Central memory CD8-positive, alpha-beta T cell (primary cell): ENCODE measurements at regions not wholly inside any gene's neighbourhood (a gene's known extent, or its start where the extent isn't known, plus 50 kb on each side); places are given as distances from the start of the nearest gene placed in this dataset.
"Not testable (repeated sequence)": the region's sequence is repeated elsewhere in the genome, so short reads cannot be mapped to it uniquely, and the experiment has no call there.

Experiments
- ATAC-seq: fragments of 150-1000 bp; cut with Tn5 transposase; replicated peaks from 2 replicates; pipeline ENCODE4 v1.10.0; 2022; ENCODE audit warnings: mild to moderate bottlenecking, moderate FRiP score, moderate number of reproducible peaks; ENCODE audit not compliant: poor library complexity, severe bottlenecking; ENCODE audit errors: extremely low read depth
- DNase-seq, 2 donors: peaks; one replicate each; pipeline ENCODE4 v3.0.0; 2021; ENCODE audit warnings: low spot score in 2 of 2
- H3K27ac Mint-ChIP-seq: one replicate; pipeline ENCODE4 v1.8.0; 2022; ENCODE audit warnings: low read depth, mild to moderate bottlenecking, moderate library complexity, mixed read lengths
- H3K27me3 Mint-ChIP-seq: one replicate; pipeline ENCODE4 v1.8.0; 2022; ENCODE audit warnings: mixed read lengths
- H3K36me3 Mint-ChIP-seq: one replicate; pipeline ENCODE4 v1.8.0; 2022; ENCODE audit warnings: mild to moderate bottlenecking, moderate library complexity, mixed read lengths; ENCODE audit not compliant: insufficient read depth
- H3K4me1 Mint-ChIP-seq: one replicate; pipeline ENCODE4 v1.8.0; 2022; ENCODE audit warnings: mixed read lengths
- H3K4me3 Mint-ChIP-seq: one replicate; pipeline ENCODE4 v1.8.0; 2022; ENCODE audit warnings: mild to moderate bottlenecking, moderate library complexity, mixed read lengths
- H3K9me3 Mint-ChIP-seq: one replicate; pipeline ENCODE4 v1.8.0; 2022; ENCODE audit warnings: mixed read lengths

DNA sequence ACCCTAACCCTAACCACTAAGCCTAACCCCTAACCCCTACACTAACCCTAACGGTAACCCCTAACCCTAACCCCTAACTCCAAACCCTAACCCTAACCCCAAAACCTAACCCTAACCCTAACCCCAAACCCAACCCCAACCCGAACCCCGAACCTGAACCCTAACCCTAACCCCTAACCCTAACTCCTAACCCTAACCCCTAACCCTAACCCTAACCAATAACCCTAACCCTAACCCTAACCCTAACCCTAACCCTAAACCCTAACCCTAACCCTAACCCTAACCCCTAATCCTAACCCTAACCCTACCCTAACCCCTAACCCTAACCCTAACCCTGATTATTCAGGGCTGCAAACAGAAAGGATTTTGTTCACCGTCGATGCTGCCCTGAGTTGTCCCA, 144.6 kb upstream of the DUSP22 start:
- ATAC-seq, H3K27ac Mint-ChIP-seq, H3K4me3 Mint-ChIP-seq, H3K27me3 Mint-ChIP-seq, H3K36me3 Mint-ChIP-seq, H3K4me1 Mint-ChIP-seq, DNase-seq, H3K9me3 Mint-ChIP-seq: not testable (repeated sequence)

DNA sequence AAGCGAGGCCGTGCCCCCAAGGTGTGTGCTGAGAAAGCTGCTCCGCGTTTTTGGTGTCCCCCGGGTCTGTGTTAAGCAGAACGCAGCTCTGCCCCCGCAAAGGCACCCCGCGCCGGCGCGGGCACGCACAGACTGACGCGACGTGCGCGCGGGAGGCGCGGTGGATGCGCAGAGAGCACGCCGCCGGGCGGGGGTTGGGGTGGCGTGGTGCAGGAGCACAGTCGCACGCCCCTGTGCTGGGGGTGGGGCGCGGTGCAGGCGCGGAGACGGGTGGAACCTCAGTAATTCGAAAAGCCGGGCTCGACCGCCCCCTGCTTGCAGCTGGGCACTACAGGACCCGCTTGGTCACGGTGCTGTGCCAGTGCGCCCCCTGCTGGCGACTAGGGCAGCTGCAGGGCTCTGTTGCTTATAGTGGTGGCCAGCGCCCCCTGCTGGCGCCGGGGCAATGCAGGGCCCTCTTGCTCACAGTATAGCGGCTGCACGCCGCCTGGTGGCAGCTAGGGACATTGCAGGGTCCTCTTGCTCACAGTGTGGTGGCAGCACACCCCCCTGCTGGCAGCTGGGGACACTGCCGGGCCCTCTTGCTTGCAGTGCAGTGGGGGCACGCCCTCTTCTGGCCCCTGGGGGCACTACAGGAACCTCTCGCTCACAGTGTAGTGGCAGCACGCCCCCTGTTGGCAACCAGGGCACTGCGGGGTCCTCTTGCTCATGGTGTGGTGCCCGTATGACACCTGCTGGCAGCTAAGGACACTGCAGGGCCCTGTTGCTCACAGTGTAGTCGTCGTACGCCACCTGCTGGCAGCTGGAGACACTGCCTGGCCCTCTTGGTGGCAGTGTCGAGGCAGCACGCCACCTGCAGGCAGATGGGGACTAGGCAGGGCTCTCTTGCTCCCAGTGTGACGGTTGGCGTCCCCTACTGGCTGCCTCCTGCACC, 144.0 kb upstream of the DUSP22 start:
- DNase-seq (peak; percentile 41 to 61), ATAC-seq (peak; percentile 68)
- not testable (repeated sequence) for H3K36me3 Mint-ChIP-seq, H3K9me3 Mint-ChIP-seq, H3K27me3 Mint-ChIP-seq, H3K4me3 Mint-ChIP-seq, H3K4me1 Mint-ChIP-seq
- H3K27ac Mint-ChIP-seq, result peak overlapping the region; percentile 22

DNA sequence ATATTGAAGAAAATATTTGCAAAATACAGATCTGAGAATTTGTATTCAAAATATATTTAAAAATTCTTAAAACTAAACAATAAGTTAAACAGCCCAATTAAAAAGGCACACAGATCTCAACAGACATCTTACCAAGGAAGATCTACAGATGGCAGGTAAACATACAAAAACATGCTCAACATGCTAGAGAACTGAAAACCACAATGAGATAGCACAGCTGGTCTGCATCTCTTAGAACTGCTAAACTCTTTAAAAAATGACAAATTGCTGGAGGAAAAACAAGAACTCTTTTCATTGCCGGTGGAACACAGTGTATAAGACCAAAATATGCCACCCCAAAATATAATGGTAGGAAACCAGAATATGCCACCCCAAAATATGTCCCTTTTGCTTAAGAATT, 142.1 kb upstream of the DUSP22 start:
- H3K27me3 Mint-ChIP-seq, result peaks cover 23% of the 10 kb centered on the region
- ATAC-seq, H3K4me3 Mint-ChIP-seq, H3K9me3 Mint-ChIP-seq, DNase-seq, H3K27ac Mint-ChIP-seq, H3K36me3 Mint-ChIP-seq, H3K4me1 Mint-ChIP-seq: not testable (repeated sequence)

DNA sequence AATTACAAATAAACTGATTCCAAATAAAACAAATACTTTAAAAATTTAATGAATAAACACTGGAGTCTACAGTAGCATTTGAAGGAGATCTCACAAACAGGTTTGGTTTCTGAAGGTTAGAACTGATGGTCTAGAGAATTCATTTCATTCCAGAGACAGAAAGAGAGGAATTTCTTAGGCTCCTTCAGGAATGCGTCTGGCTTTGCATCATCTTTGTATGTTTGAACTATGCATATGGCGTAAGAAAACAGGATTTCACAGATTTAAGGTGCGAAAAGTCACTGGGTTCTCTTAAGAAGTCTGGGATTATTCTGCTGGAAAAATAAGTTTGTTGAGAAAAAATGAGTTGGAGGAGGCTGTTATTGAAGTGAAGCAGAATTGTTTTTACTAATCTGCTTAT, 139.9 kb upstream of the DUSP22 start:
- DNase-seq, H3K9me3 Mint-ChIP-seq, H3K27ac Mint-ChIP-seq, H3K36me3 Mint-ChIP-seq, ATAC-seq, H3K4me3 Mint-ChIP-seq, H3K4me1 Mint-ChIP-seq: not testable (repeated sequence)
- H3K27me3 Mint-ChIP-seq, result peaks cover 40% of the 10 kb centered on the region

DNA sequence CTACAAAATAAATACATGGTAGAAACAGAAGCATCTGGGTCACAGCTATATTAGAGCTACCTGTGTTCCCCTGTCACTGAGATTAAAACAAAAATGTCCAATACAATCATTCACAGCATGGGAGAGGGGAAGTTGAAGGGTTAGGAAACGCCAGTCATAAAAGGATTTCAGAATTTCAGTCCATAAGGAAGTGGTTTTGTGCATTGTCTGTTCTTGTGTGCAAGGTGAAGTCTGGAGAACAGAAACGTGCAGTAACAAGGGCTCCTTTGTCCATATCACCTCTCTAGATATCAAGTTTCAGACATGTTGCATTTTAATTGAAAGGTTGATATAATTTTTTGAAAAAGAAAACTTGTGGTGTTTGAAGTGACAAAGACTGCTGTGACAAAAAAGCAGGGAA, 139.3 kb upstream of the DUSP22 start:
- not testable (repeated sequence) for H3K27ac Mint-ChIP-seq, ATAC-seq

DNA sequence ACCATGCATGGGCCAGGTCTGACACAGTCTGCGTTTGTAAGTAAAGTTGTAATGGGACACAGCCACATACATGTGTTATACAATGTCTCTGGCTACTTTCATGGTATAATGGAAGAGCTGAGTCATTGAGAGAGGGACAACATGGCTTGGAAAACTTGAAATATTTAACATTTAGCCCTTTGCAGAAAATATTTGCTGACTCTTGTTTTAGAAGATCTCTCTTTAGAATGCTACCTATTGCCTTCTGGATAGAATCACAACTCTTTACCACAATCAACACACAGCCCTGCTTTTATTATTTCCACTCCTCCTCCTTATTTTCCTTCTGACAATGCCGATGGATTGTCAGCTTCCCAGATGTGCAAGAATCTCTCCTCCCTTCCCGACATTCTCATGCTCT, 138.4 kb upstream of the DUSP22 start:
- H3K4me3 Mint-ChIP-seq, H3K36me3 Mint-ChIP-seq, H3K9me3 Mint-ChIP-seq, DNase-seq, ATAC-seq, H3K4me1 Mint-ChIP-seq, H3K27ac Mint-ChIP-seq: not testable (repeated sequence)
- peaks cover 54% of the 10 kb centered on the region for H3K27me3 Mint-ChIP-seq

More for the DNA sequence above, 139.3 kb upstream of the DUSP22 start:
- H3K4me1 Mint-ChIP-seq, H3K9me3 Mint-ChIP-seq, DNase-seq, H3K36me3 Mint-ChIP-seq, H3K4me3 Mint-ChIP-seq: not testable (repeated sequence)
- peaks cover 46% of the 10 kb centered on the region for H3K27me3 Mint-ChIP-seq

DNA sequence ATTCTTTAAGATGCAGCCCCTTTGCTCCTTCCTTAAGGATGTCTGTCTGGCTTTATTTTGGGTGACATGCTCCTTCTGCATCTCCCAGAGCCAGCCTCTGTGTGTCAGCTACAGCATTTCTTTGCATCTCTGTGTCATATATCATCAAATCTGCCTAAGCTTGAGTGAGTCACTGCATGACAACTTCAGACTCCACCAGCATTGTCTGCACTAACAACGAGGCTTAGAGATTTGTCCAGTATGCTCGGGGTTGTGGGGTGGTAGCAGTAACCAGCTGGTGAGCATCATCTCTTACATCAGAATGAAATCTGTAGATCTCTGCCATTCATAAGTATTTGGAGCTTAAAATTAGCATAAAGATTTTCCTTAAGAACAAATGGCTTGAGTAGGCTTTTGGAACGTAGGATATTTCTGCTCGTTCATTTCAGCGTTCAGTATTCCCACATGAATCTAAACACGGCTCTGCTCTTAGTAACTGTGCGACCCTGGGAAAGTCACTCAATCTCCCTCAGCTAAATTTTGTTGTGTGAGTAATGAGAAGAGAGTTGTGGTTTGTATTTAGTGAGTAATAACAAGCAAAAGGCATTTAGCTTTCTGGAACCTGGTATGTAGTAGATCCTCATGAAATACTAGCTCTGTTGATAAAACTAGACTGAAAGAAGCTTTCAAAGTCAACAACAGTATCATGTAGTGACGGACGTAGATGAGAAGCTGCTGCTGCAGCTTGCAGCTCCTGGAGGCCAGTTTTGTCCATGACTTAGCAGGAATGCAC, 137.8 kb upstream of the DUSP22 start:
- not testable (repeated sequence) for H3K4me1 Mint-ChIP-seq, H3K36me3 Mint-ChIP-seq, H3K27ac Mint-ChIP-seq, H3K9me3 Mint-ChIP-seq, DNase-seq, H3K4me3 Mint-ChIP-seq, ATAC-seq
- H3K27me3 Mint-ChIP-seq, result peaks cover 60% of the 10 kb centered on the region

DNA sequence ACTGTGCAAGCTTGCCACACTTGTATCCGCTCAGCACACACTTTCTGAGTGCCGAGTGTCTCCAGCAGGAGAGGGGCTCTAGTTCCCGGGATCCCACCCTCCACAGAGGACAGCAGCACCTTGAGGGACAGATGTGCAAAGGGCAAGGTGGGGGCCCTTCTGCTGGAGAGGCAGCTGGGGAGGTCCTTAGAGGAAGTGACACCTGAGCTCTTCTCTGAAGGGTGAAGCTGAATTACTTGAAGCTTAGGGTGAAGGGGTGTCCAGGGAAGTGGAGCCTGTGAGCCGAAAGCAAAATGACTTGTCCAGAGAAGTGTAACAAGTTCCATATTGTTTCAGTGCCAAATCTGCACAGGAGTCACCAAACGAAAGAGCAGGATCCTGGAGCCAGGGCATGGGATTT, 136.3 kb upstream of the DUSP22 start:
- no peaks in the 10 kb centered on the region for H3K36me3 Mint-ChIP-seq
- H3K4me3 Mint-ChIP-seq, result no peak overlapping the region
- DNase-seq (no peak), ATAC-seq (no peak)
- peaks cover 6% of the 10 kb centered on the region for H3K4me1 Mint-ChIP-seq
- peaks cover 75% of the 10 kb centered on the region for H3K27me3 Mint-ChIP-seq
- H3K9me3 Mint-ChIP-seq, result no peaks in the 10 kb centered on the region
- H3K27ac Mint-ChIP-seq, result no peak overlapping the region

DNA sequence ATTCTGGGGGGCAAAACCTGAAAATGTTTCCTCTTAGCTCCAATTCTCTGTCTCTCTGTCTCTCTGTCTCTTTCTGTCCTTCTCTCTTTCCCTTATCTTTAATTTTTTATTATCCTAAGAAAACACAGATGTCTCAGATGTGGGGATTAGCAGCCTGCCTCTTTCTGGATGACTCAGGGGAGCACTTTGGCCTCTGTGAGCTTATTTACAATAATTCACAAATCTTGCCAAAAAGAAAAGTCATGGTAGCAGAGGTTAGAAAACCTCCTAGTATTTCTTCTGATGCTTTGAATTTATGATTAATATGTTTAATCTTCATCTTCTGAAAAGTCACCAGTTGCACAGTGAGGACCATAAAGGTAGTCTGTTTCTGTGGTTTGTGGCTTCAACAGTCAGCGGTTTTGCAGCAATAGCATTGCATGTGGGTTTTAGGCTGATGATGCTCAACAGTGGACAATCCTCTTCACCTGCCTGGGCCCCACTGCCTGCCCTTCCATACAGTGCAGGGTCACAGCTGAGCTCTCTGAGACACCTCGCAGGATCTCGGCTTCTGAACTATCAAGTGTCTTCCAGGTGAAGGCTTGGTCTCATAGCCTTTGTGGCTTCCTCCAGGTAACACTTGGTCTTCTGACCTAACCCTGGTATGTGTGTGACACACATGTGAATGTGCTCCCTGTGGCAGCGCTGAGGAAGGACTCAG, 135.7 kb upstream of the DUSP22 start:
- H3K27me3 Mint-ChIP-seq, result peaks cover 81% of the 10 kb centered on the region
- not testable (repeated sequence) for H3K27ac Mint-ChIP-seq, H3K4me3 Mint-ChIP-seq, H3K9me3 Mint-ChIP-seq, H3K4me1 Mint-ChIP-seq, ATAC-seq, DNase-seq, H3K36me3 Mint-ChIP-seq

DNA sequence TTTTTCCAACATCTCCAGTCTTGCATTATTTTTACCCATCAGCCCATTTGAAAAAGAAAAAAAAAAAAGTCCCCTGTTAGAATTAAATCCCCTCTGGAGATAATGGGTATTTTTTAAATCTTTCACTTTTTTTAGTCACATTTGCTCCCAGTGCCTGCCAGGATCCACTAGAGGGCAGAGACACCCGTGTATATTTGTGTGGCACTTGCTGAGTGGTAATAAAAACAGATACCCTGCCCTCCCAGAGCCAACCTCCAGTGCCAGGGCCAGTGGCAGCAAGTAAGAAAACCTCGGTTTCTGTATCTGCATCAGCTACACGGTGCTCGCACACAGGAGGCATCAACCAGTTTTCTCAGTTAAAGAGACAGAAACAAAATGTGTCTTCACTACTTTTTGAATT, 135.1 kb upstream of the DUSP22 start:
- H3K27me3 Mint-ChIP-seq, result peaks cover 81% of the 10 kb centered on the region
- H3K4me3 Mint-ChIP-seq, DNase-seq, H3K36me3 Mint-ChIP-seq, H3K4me1 Mint-ChIP-seq, ATAC-seq, H3K27ac Mint-ChIP-seq, H3K9me3 Mint-ChIP-seq: not testable (repeated sequence)

DNA sequence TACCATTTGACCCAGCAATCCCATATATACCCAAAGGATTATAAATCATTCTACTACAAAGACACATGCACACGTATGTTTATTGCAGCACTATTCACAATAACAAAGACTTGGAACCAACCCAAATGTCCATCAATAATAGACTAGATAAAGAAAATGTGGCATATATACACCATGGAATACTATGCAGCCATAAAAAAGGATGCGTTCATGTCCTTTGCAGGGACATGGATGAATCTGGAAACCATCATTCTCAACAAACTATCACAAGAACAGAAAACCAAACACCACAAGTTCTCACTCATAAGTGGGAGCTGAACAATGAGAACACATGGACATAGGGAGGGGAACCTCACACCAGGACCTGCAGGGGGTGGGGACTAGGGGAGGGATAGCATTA, 130.6 kb upstream of the DUSP22 start:
- H3K4me3 Mint-ChIP-seq, H3K36me3 Mint-ChIP-seq, DNase-seq, H3K27ac Mint-ChIP-seq, H3K4me1 Mint-ChIP-seq, H3K9me3 Mint-ChIP-seq, ATAC-seq: not testable (repeated sequence)
- H3K27me3 Mint-ChIP-seq, result peaks cover 49% of the 10 kb centered on the region

DNA sequence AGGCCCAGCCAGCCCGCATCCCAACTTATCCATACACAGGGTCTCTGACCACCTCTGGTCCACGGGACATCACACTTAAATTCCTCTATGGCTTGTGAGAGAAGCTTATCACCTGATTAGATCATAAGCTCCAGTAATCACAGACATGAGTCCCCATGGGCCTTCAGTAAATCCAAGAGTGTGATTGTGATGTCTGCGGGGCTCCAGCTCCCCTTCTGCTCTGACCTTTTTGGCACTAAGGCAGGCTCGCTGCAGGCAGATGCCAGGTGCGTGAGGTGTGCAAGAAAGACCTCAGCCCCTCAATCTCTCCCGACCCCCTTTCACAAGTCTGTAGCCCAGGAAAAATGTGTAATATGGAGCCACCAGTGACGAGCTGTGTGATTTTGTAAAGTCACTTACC, 127.6 kb upstream of the DUSP22 start:
- H3K4me3 Mint-ChIP-seq, result no peak overlapping the region
- ATAC-seq, result no peak
- H3K36me3 Mint-ChIP-seq, result no peaks in the 10 kb centered on the region
- DNase-seq, result no peak
- H3K4me1 Mint-ChIP-seq, result no peaks in the 10 kb centered on the region
- H3K9me3 Mint-ChIP-seq, result no peaks in the 10 kb centered on the region
- H3K27me3 Mint-ChIP-seq, result peaks cover 19% of the 10 kb centered on the region
- no peak overlapping the region for H3K27ac Mint-ChIP-seq
